COLO668 (cell line): ENCODE measurements at regions not wholly inside any gene's neighbourhood (a gene's known extent, or its start where the extent isn't known, plus 50 kb on each side); places are given as distances from the start of the nearest gene placed in this dataset.

Experiments
- DNase-seq: peaks from one replicate; lab custom pipeline; 2025; ENCODE audit not compliant: unreplicated experiment; lab: John Stamatoyannopoulos, UW

- no peak for DNase-seq
Observed at GRCh38 chrX:30156880-30157560, 58.3 kb upstream of the MAGEB2 start.

- no peak for DNase-seq
Observed at GRCh38 chrX:30161043-30161442, 54.3 kb upstream of the MAGEB2 start.
